ENCODE measurements at regions not wholly inside any gene's neighbourhood (a gene's known extent, or its start where the extent isn't known, plus 50 kb on each side); places are given as distances from the start of the nearest gene placed in this dataset.
"Not testable (repeated sequence)": the region's sequence is repeated elsewhere in the genome, so short reads cannot be mapped to it uniquely, and the experiment has no call there.

GRCh38 chr5:57429513-57430120 lies 53.0 kb downstream of the ACTBL2 start:
- DNase-seq: no peak

- not testable (repeated sequence) for DNase-seq
These were observed 53.6 kb downstream of the ACTBL2 start for GRCh38 chr5:57429021-57429420.

GRCh38 chr5:57422993-57423392 lies 59.6 kb downstream of the ACTBL2 start:
- DNase-seq: no peak

GRCh38 chr5:57422341-57422740 lies 60.3 kb downstream of the ACTBL2 start:
- DNase-seq: no peak

GRCh38 chr5:57420801-57421200 lies 61.8 kb downstream of the ACTBL2 start:
- no peak for DNase-seq

- DNase-seq: no peak
These were observed 64.6 kb downstream of the ACTBL2 start for GRCh38 chr5:57417971-57418370.

- no peak for DNase-seq
These were observed 65.3 kb downstream of the ACTBL2 start for GRCh38 chr5:57417320-57417719.

- peak; percentile 13 for DNase-seq
These were observed 66.2 kb downstream of the ACTBL2 start for GRCh38 chr5:57416278-57416994.

- DNase-seq: no peak
These were observed 67.8 kb downstream of the ACTBL2 start for GRCh38 chr5:57414857-57415256.

- DNase-seq: no peak
These were observed 68.4 kb downstream of the ACTBL2 start for GRCh38 chr5:57414191-57414590.

GRCh38 chr5:57413145-57413544 lies 69.5 kb downstream of the ACTBL2 start:
- no peak for DNase-seq

GRCh38 chr5:57412680-57413079 lies 69.9 kb downstream of the ACTBL2 start:
- no peak for DNase-seq

- DNase-seq: no peak
These were observed 70.6 kb downstream of the ACTBL2 start for GRCh38 chr5:57411982-57412381.

- no peak for DNase-seq
These were observed 72.0 kb downstream of the ACTBL2 start for GRCh38 chr5:57410374-57411320.

GRCh38 chr5:57408714-57409113 lies 73.9 kb downstream of the ACTBL2 start:
- DNase-seq: no peak

GRCh38 chr5:57408285-57408684 lies 74.3 kb downstream of the ACTBL2 start:
- no peak for DNase-seq

- no peak for DNase-seq
These were observed 75.2 kb downstream of the ACTBL2 start for GRCh38 chr5:57407391-57407790.

GRCh38 chr5:57406641-57407040 lies 76.0 kb downstream of the ACTBL2 start:
- no peak for DNase-seq

- no peak for DNase-seq
These were observed 76.6 kb downstream of the ACTBL2 start for GRCh38 chr5:57405984-57406383.

- DNase-seq: no peak
These were observed 79.8 kb downstream of the ACTBL2 start for GRCh38 chr5:57402761-57403160.

GRCh38 chr5:57402348-57402747 lies 80.3 kb downstream of the ACTBL2 start:
- no peak for DNase-seq

- DNase-seq: no peak
These were observed 84.1 kb downstream of the ACTBL2 start for GRCh38 chr5:57398413-57399093.

- no peak for DNase-seq
These were observed 85.9 kb downstream of the ACTBL2 start for GRCh38 chr5:57396701-57397100.

Data from DMS53 (cell line).